NCI-H1930 (cell line): ENCODE measurements at regions not wholly inside any gene's neighbourhood (a gene's known extent, or its start where the extent isn't known, plus 50 kb on each side); places are given as distances from the start of the nearest gene placed in this dataset.

Experiments
- DNase-seq, 2 experiments: peaks; one replicate each; lab custom pipeline; 2025; lab: John Stamatoyannopoulos, UW

DNA sequence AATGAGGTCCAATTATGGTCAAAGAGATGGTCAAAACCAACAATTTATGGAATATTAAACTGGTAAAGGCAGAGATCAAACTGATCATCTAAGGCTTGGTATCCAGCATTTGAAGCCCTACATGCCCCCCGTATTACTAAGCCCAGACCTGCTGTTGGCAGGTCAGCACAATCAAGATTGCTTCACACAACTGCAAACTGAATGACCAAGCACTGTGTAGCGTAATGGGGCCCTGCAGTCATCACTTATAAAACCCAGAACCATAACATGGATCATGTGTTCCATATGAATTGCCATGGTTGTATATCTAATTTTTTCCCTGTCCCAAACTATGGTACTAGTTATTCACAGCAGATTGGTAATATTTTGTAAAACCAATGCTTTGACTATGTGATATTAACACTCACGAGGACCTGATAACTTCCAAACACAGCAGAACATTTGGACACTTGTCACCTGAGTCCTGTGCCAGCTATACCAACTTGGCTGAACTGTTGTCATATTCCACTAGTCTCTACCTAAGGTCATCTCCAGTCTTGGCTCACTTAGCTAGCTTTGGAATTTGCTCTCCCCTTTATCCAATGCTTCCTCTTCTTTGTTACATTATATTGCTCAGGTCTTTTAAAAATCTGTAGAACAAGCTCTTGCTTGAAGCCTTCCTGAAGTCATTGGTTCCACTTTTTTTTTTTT, 81.7 kb upstream of the HMHB1 start:
- no peak for DNase-seq

DNA sequence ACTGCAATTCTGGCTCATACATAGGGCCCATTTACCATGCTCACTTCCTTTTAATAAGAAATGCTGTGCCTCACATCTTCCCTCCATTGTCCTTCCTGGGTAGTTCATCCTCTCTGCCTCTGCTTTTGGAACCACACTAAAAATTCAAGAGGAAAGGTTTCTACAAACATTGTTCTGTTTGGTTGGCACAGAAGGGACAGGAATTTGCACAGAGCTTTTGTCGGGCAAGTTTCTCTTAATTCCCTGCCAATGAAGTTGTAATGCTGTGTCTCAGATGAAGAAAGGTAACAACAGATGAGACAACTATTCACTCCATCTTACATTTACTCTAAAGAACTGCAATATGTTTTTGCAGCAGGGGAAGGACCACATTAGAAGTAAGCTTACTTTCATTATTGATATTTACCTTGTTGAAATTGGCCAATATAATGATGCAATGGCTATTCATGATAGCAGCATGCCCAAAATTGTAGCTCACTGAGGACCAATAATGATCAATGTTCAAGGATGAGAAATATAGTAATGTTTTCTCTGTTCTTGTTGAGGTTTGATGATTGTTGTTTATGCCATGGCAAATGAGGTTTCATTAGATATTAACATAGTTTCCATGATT, 82.5 kb upstream of the HMHB1 start:
- DNase-seq: no peak

DNA sequence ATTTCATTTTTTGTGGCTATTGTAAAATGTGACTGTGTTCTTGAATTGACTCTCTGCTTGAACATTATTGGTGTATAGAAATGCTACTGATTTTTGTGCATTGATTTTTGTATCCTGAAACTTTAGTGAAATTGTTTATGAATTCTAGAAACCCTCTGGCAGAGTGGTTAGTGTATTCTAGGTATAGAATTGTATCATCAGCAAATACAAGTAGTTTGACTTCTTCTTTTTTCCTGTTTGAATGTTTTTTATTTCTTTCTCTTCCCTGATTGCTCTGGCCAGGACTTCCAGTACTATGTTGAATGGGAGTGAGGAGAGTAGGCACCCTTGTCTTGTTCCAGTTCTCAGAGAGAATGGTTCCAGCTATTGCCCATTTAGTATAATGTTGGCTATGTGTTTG, 88.8 kb upstream of the HMHB1 start:
- no peak for DNase-seq

DNA sequence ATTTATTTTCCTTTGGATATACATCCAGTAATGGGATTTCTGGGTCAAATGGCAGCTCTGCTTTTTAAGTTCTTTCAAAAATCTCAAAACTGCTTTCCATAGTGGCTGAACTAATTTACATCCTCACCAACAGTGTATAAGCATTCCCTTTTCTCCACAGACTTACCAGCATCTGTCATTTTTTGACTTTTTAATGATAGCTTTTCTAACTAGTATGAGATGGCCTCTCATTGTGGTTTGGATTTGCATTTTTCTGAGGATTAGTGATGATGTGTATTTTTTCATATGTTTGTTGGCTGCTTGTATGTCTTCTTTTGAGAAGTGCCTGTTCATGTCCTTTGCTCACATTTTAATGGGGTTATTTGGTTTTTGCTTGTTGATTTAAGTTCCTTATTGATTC, 90.0 kb upstream of the HMHB1 start:
- DNase-seq: no peak

DNA sequence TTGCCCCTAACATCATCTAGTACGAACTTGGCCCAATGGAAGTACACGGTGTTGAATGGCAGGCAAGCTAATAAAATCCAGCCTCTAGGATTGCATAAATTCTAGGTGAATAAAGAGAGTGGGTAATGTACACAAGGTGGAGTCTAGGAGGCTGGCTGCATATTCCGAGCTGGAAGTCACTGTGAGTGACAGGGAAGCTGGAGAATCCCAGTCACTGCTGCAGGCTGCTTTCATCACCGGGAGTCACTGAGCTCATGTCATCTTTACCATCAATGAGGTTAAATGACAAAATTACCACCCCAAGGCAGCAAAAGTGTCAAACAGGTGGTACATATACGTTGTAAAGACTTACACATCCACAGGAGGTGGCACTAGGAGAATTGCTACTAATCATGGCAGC, 91.3 kb upstream of the HMHB1 start:
- no peak for DNase-seq

DNA sequence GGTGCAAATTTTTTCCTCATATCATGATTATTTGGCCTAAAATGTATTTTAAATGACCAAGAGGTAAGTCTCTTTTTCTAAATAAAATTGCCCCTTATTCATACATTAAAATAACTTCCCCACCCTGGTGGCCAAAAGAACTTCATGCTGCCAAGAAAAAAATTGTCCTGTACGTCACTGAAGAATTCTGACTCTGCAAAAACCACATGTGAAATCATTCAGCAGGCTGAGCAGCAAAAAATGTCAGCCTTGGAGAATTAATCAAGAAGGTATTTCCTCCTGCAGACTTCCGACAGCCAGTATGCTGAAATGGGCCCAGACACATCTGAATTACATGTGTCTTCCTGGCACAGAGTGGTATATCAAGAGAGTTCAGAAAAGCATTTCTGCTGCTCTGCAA, 94.6 kb upstream of the HMHB1 start:
- DNase-seq: no peak

DNA sequence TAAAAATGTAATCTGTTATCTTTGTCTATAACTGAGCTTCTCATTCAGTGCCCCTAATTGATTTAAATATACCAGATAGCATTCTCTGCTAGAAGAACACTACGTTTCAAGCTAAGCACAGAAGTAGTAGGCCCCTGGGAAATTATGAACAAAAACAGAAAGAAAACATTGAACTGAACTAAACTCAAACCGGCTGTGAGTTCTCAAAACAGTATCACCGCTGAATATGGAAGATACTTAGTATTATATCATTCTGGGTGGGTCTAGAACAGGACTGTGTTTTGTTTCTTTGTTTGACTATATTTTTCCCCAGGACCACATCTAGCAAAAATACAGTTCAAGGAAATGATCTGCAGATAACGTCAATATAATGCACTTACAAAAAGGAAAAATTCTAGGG, 95.1 kb upstream of the HMHB1 start:
- DNase-seq: no peak

DNA sequence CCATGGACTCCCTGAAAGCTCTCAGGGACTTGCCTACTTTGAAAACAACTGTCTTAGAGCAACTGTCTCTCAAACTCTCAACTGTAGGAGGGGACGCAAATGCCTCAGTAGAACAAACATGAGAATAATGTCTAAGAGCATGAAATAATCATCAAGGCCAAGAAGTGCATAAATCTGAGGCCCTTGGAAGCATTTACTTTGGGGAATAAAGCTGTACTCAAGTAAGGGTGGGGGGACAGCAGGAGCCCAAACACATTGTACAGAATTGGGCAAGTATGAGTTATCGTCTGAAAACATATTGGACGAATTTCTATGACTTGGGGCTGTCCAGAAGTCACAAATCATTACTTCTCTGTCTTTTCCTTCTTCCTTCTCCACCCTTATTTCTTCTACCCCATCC, 96.3 kb upstream of the HMHB1 start:
- no peak for DNase-seq

DNA sequence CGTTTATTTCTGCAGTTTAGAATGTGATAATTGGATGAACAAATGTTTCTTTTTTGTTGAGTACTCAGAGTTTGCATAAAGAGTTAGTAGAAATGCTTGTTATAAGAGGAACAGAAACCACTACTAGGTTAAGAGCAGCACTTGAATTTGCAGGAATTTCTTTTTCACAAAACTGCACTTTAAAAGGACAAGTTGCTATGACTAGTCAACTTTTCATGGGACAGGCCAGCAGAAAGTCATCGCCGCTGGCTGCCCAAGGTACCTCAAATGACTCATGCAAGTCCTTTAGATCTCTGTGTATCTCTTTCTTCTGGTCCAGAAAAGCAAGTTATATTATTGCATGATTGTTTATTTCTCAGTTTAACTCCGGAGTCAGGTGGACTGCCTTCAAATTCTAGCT, 97.3 kb upstream of the HMHB1 start:
- no peak for DNase-seq

DNA sequence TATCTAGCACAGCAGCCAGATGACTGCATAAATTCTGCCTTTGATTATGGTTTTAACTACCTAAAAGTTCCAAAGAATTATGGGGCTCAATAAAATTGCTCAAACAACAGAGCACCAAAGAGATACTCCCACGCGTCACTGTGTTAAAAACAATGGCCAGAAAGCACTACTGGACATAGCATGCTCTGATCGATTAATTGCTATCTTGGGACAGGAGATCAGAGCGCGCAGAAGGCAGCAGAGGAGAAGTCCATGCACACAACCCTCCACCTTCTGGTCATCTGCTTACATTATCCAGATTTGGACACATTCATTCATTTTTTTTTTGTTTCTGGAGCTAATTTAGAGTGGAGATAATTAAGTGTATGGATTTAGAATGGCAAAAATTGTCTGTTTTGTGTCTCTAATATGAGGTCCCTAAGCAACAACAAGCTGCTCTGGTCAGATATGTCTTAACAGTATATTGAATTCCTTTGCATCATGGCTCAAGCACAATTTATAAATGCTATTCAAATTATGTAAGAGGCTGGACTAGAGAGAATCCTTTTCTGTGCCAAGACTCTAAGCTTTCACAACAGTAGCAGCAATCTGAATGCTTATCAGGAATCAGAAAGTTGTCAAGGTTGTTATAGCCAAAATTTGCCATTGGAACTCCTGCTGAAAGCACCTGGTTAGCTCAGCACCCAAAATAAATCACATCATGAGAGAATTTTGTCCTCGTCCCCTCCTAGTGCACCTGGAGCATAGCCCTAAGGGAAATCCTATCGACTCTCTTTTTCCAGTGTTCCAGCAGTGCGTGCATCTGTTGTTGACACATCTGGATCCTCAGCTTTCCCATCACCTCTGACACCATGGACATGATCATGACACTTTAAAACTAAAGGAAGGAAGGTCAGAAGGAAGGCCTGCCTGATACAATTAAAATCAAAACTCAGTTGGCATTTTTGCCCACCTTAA, 98.6 kb upstream of the HMHB1 start:
- DNase-seq: no peak

DNA sequence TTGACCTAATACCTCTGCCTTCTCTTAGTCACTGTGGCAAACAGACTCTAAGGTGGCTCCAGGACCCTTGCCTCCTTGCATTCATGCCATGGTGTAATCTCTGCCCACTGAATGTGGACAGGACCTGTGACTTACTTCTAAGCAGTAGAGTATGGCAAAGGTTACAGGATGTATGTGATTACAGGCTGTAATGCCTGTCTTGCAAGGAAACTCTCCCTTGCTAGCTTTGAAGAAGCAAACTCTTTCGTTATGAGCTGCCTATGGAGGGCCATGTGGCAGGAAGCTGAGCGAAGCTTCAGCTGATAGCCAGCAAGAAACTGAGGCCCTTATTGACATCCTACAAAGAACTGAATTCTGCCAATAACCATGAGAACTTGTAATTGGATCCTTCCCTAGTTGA, 103.3 kb upstream of the HMHB1 start:
- DNase-seq: no peak

DNA sequence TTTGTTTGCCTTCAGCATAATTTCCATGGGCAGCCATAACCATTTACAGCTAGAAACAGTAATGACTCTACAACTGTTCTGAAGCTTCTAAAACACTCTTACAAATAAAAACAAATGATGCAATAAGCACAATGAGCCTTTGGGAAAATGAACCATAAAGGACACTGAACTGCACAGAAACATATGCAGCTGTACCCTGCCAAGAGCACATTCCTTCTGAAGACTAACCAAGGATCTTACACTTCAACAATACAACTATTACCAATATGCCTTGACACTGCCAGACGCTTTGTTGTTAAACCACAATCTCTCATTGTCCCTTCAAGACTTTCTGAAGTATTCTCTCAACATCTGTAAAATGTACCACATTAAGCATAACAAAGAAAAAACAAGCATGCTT, 104.2 kb upstream of the HMHB1 start:
- DNase-seq: no peak

DNA sequence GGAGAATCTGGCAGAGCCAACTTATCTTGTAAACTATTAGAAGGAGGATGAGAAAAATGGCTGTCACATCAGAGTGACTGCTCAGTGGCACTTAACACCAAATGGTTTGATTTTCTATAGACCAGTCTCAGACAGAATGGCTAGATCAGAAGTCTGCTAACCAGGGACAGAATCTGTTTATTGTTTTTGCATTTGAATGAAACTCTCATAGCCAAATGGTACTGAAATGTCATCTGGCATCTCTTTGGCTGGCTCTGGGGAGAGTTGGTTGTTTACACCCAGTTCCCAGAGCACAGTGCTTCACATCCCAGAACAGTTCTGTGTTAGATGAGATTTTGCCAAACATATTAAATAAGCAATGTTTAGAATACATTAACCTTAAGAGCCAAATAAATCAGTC, 106.6 kb upstream of the HMHB1 start:
- no peak for DNase-seq

DNA sequence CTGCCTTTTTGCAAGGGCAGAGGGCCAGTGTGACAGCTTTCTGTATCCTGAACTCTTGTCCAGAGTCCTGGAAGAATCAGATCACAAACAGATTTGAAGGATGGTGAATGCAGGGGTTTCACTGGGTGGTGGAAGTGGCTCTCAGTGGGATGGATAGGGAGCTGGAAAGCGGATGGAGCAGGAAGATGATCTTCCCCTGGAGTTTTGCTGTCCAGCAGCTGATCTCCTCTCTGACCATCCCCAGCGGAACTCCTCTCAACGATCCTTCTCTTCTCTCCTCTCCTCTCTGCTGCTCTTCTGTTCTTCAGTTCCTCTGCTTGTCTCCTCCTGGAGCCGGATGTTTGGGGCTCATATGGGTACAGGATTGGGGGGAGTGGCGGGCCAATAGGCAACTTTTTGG, 108.3 kb upstream of the HMHB1 start:
- DNase-seq: no peak

DNA sequence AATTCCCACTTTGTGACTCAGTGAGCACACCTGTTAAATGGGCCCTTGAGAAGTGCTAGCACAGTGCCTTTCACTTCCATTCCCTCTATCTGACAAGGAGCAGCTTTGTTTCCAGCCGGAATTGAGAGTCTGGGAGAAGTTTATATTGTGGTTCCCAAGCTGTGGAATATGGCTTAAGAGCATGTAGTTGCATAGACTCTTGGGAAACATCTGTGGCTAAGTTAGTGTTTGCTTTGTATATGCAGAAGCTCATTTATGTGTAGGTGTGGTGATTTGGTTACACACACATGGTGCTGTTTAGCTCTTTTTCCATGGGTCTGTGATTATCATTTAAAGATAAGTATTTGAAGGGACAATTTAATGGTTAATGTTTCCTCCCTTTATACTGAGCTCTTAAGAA, 110.5 kb upstream of the HMHB1 start:
- DNase-seq: no peak

DNA sequence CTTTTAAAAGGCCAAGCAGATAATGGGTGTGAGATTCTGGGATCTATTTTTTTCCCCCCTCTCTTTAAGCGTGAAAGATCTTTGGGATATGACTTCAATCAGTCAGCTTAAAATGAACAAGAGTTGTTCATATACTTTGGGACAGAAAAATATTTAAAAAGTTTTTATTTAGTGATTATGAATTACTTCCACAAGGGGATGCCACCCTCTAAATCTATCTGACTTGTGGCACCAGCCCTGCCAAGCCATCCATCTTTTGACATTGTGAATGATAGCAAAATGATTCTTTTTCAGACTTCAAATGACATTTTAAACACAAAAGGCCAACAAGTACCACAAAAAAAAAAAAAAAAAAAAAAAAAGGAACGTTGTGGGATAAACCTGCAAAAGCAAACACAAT, 111.0 kb upstream of the HMHB1 start:
- no peak for DNase-seq

DNA sequence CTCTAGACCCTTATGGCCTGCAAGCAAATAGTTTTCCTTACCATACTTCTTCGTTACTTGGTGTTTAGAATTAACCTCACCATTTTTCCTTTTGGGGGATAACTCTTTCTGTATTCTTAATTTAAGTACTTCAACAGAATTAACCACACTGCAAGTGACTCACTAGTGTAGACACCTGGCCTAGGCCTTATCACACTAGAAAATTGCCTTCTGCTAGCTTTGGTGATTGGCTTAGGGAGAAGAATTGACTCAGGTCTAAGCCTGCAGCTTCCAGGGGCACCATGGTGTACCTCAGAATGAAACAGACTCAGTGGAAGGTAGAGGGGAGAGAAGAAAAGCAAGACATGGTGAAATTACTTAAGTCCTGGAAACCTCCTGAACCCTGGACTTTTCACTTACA, 112.8 kb upstream of the HMHB1 start:
- no peak for DNase-seq

DNA sequence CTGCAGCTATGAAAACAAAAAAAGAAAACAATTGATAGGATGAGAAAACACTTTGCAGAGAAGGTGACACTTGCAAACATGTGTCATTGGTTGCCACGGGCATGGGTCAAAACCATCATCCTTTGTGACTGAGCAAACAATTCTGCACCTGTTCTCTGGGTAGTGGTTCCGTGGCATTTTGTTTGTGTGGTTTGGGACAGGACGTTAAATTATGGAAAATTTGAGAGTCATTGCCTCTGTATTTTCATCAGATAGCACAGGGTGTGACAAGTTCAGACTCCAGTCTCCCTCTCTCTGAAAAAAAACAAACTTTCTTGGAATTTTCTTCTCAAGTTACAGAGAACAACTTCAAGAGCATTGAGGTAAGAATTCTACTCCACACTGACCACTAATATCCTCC, 113.4 kb upstream of the HMHB1 start:
- no peak for DNase-seq

DNA sequence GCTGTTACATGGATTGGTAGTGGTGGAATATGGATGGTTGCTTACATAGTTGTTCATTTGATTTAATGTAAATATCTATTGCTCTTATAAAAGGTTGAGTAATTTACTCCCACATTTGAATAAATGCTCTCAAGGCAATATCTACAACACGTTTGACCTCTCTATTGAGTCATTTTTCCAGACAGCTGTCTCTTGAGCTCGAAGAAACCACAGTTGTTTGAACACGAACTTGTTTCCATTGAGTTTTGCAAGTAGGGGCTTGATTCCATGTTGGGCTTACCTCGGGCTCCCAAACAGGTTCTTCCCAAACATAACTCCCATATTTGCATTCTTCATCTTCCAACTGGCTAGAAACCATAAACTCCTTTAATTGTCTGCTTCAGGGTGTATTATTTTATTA, 115.0 kb upstream of the HMHB1 start:
- DNase-seq: no peak

DNA sequence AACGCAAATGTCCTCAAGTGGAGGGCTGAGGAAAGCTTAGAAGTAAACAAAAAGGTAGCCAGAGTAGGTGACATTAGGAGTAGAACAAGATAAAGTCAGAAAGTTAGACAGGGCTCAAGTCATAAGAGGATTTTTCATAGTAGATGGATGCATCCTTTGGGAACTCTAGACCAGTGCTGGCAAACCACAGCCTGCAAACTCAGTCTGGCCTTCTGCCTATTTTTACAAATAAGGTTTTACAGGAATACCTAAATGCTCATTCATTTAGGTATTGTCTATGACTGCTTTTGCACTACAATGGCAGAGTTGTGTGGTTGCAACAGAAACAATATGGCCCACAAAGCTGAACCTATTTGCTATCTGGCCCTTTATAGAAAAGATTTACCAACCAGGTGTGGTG, 116.0 kb upstream of the HMHB1 start:
- no peak for DNase-seq

DNA sequence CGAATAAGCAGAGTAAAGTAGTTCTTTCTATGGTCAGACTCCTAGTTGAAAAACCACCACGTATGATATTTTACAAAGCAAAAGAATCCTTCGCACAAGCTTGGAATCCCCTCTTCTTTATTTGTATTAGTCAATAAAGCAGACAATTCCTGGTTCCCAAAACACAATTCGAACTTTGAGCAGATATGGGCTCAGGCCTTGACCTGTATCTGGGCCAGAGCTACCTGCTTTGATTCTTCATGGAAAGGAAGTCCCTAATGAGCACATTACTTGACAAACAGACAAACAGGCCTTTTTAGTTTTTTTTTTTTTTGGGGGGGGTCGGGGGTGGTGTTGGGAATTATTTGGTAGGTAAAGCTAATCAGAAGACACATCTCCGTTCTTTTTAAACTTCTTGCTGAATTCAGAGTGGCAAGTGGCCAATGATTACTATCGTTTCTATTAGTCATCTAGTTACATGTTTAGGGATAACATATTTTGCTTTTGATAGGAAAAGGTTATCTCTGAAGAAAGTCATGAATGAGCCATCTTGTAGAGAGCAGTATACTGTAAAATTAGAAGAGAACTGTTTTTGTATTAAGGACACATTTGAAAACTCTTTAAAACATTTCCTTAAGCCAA, 116.6 kb upstream of the HMHB1 start:
- no peak for DNase-seq

DNA sequence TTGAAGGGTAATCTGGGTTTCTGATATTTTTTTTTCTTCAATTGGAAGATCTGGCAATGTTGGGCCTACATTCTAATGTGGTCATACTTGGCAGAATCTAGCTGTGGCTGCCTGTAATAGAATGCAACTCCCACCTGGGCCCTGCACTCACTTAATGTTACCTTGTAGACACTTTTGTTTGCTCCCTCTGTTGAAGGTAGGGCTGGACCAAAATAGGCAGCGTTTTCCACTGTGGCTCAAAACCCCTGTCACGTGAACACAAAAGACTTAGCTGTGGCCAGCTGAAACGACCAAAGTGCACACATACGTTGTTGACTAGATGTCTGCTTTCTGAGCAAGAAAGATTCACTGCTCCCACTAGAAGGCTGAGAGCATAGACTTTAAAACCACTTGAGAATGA, 117.6 kb upstream of the HMHB1 start:
- DNase-seq: no peak
